KMS-11 (cell line): ENCODE measurements at regions not wholly inside any gene's neighbourhood (a gene's known extent, or its start where the extent isn't known, plus 50 kb on each side); places are given as distances from the start of the nearest gene placed in this dataset.
"Not testable (repeated sequence)": the region's sequence is repeated elsewhere in the genome, so short reads cannot be mapped to it uniquely, and the experiment has no call there.

Source experiments
- H2AFZ ChIP-seq: fragments of 200-600 bp; sonication (generic); 2 replicates; pipeline ENCODE4 v1.6.1; 2016; ENCODE audit warnings: antibody characterized with exemption, mixed run types, low read depth
- H3K27ac ChIP-seq: fragments of 200-600 bp; sonication (generic); 2 replicates; pipeline ENCODE4 v1.6.1; 2016; ENCODE audit warnings: mild to moderate bottlenecking, mixed run types
- H3K27me3 ChIP-seq: fragments of 200-600 bp; sonication (generic); 2 replicates; pipeline ENCODE4 v1.6.1; 2017; ENCODE audit warnings: mild to moderate bottlenecking, low read depth, mixed run types, moderate library complexity; ENCODE audit not compliant: insufficient read depth
- H3K36me3 ChIP-seq: fragments of 200-600 bp; sonication (generic); 2 replicates; pipeline ENCODE4 v1.6.1; 2017; ENCODE audit warnings: mild to moderate bottlenecking, mixed run types; ENCODE audit not compliant: insufficient read depth
- H3K4me1 ChIP-seq: fragments of 200-600 bp; sonication (generic); 2 replicates; pipeline ENCODE4 v1.6.1; 2016; ENCODE audit warnings: mild to moderate bottlenecking, low read depth, mixed run types; ENCODE audit not compliant: poor library complexity, severe bottlenecking
- H3K4me2 ChIP-seq: fragments of 200-600 bp; sonication (generic); 2 replicates; pipeline ENCODE4 v1.7.0; 2016; ENCODE audit warnings: mild to moderate bottlenecking, mixed run types
- H3K4me3 ChIP-seq: fragments of 200-600 bp; sonication (generic); IDR thresholded peaks from 2 replicates; pipeline ENCODE4 v1.6.1; 2017; ENCODE audit warnings: low read depth, low read length, mixed read lengths; ENCODE audit not compliant: insufficient read depth
- H3K79me2 ChIP-seq: fragments of 200-600 bp; sonication (generic); 2 replicates; pipeline ENCODE4 v1.6.1; 2016; ENCODE audit warnings: low read depth, mixed run types; ENCODE audit not compliant: insufficient read depth
- H3K9ac ChIP-seq: fragments of 200-600 bp; sonication (generic); 2 replicates; pipeline ENCODE4 v1.6.1; 2016; ENCODE audit warnings: mild to moderate bottlenecking, mixed run types
- H4K20me1 ChIP-seq: fragments of 200-600 bp; sonication (generic); 2 replicates; pipeline ENCODE4 v1.6.1; 2016; ENCODE audit warnings: mild to moderate bottlenecking, mixed run types; ENCODE audit not compliant: insufficient read depth
- TF ChIP-seq, protein P1 (sequence below): fragments of 200-600 bp; sonication (generic); conservative IDR thresholded peaks from 2 replicates; pipeline ENCODE4 v1.6.1; 2017; ENCODE audit warnings: low read depth, mild to moderate bottlenecking, antibody characterized with exemption, low read length, moderate library complexity, mixed read lengths

DNA sequence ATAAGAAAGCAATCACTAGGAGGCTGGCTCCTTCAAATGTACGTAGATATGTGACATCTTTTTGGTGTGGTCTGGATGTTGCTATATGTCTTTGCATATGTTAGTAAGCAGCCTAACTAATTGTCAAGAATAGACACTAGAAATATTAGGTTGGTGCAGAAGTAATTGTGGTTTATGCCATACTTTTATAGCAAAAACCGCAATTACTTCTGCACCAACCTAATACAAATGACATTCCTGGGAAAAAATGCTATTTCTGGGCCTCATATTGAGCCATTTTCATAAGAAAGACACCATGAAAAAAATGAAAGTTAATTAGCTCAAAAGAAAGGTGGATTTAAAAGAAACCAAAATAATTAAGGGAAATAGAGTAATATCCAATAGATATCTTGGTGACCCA lies 555.8 kb downstream of the ZNF385D start:
- Histone ChIP-seq H3K36me3 (no peaks in the 10 kb centered on the region), H3K4me1 (no peaks in the 10 kb centered on the region), H3K27me3 (no peaks in the 10 kb centered on the region), H4K20me1 (no peaks in the 10 kb centered on the region), H3K4me3 (no peak overlapping the region), H3K27ac (no peak overlapping the region), H3K4me2 (no peak overlapping the region), H3K9ac (no peak overlapping the region), H3K79me2 (no peaks in the 10 kb centered on the region), H2AFZ (no peak overlapping the region)
- TF ChIP-seq, protein P1, sequence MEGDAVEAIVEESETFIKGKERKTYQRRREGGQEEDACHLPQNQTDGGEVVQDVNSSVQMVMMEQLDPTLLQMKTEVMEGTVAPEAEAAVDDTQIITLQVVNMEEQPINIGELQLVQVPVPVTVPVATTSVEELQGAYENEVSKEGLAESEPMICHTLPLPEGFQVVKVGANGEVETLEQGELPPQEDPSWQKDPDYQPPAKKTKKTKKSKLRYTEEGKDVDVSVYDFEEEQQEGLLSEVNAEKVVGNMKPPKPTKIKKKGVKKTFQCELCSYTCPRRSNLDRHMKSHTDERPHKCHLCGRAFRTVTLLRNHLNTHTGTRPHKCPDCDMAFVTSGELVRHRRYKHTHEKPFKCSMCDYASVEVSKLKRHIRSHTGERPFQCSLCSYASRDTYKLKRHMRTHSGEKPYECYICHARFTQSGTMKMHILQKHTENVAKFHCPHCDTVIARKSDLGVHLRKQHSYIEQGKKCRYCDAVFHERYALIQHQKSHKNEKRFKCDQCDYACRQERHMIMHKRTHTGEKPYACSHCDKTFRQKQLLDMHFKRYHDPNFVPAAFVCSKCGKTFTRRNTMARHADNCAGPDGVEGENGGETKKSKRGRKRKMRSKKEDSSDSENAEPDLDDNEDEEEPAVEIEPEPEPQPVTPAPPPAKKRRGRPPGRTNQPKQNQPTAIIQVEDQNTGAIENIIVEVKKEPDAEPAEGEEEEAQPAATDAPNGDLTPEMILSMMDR = no peak

DNA sequence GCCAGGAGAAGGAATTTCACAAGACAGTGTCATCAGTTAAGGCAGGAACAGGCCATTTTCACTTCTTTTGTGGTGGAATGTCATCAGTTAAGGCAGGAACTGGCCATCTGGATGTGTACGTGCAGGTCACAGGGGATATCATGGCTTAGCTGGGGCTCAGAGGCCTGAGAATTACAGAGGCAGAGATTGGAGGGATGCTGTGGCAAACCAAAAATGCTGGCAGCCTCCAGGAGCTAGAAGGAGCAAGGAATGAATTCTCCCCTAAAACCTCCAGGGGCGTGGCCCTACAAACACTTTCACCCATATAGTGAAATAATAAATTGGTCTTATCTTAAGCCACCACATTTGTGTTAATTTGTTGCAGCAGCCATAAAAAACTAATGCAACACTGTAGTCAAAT lies 557.0 kb downstream of the ZNF385D start:
- H3K4me1 ChIP-seq, H3K27me3 ChIP-seq, H4K20me1 ChIP-seq, H2AFZ ChIP-seq, H3K4me2 ChIP-seq, H3K4me3 ChIP-seq, H3K79me2 ChIP-seq, H3K9ac ChIP-seq, H3K27ac ChIP-seq, H3K36me3 ChIP-seq: not testable (repeated sequence)

DNA sequence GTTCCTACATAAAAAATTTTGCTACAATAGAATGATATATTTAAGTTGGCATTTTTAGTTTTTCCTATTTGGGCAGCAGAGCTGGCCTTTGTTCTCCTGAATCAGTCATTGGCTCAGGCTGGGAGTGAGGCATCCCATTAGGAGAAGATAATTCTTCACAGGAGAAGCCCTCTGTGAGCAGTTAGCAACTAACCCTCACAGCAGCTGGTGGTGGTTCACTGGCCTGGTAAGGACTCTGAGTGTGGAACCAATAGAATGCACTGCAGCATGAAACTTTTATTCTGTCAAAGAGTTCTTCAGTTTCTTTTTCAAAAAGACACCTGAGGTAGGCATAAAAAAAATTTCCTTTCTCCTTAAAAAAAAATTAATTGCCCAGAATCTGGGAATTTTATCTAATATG lies 562.6 kb downstream of the ZNF385D start:
- H3K79me2 ChIP-seq = no peaks in the 10 kb centered on the region
- no peaks in the 10 kb centered on the region for H3K27me3 ChIP-seq
- no peak overlapping the region for H2AFZ ChIP-seq
- H3K4me3 ChIP-seq = no peak overlapping the region
- H3K36me3 ChIP-seq = no peaks in the 10 kb centered on the region
- H3K4me2 ChIP-seq = no peak overlapping the region
- H3K9ac ChIP-seq = no peak overlapping the region
- no peaks in the 10 kb centered on the region for H3K4me1 ChIP-seq
- H3K27ac ChIP-seq = no peak overlapping the region
- H4K20me1 ChIP-seq = no peaks in the 10 kb centered on the region
- TF ChIP-seq, protein P1 = no peak

DNA sequence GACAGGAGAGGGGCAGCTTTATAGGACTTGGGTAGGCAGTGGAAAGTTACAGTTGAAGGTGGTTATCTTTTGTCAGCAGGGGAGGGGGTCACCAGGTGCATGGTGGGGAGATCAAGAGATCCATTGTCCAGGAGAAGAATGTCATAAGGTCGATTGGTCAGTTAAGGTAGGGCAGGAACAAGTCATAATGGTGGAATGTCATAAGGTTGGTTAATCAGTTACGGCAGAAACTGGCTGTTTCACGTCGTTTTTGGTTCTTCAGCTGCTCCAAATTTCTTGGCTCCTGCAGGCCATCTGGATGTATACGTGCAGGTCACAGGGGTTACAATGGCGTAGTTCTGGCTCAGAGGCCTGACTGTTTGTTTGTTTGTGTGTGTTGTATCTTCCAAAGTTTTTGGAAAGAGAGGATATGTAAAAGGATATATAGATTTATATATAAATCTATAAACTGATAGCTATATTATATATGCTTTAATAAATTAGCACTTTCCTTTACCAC lies 565.1 kb downstream of the ZNF385D start:
- no peak overlapping the region for H2AFZ ChIP-seq
- H3K4me1 ChIP-seq = no peaks in the 10 kb centered on the region
- no peaks in the 10 kb centered on the region for H3K36me3 ChIP-seq
- no peak overlapping the region for H3K9ac ChIP-seq
- TF ChIP-seq, protein P1 = no peak
- no peak overlapping the region for H3K4me3 ChIP-seq
- H3K79me2 ChIP-seq = no peaks in the 10 kb centered on the region
- H4K20me1 ChIP-seq = no peaks in the 10 kb centered on the region
- no peak overlapping the region for H3K27ac ChIP-seq
- H3K27me3 ChIP-seq = no peaks in the 10 kb centered on the region
- H3K4me2 ChIP-seq = no peak overlapping the region

DNA sequence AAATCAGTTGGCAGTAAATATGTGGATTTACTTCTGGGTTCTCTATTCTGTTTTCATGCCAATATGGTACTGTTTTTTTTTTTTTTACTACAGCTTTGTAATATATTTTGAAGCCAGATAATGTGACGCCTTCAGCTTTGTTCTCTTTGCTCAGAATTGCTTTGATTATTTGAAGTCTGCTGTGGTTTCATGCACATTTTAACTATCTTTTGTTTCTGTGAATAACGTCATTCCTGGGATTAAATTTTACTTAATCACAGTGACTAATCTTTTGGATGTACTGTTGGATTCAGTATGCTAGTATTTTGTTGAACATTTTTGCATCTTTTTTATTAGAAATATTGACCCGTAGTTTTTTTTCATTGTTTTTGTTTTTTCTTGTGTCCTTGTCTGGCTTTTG lies 576.5 kb downstream of the ZNF385D start:
- Histone ChIP-seq H3K27me3 (no peaks in the 10 kb centered on the region), H3K79me2 (no peaks in the 10 kb centered on the region), H3K4me1 (no peaks in the 10 kb centered on the region), H3K27ac (no peak overlapping the region), H4K20me1 (no peaks in the 10 kb centered on the region), H3K9ac (no peak overlapping the region), H3K36me3 (no peaks in the 10 kb centered on the region), H3K4me2 (no peak overlapping the region), H2AFZ (no peak overlapping the region), H3K4me3 (no peak overlapping the region)
- TF ChIP-seq, protein P1 = no peak
